Smooth muscle cell (in vitro differentiated cells): ENCODE measurements at regions not wholly inside any gene's neighbourhood (a gene's known extent, or its start where the extent isn't known, plus 50 kb on each side); places are given as distances from the start of the nearest gene placed in this dataset.
A peak's percentile ranks its signal among the peaks of the same experiment; 100 is the strongest.

ENCODE experiments used
- DNase-seq: peaks from one replicate; lab custom pipeline; 2025; ENCODE audit not compliant: unreplicated experiment; lab: John Stamatoyannopoulos, UW
- H2AFZ ChIP-seq: fragments of 200-600 bp; sonication (generic); 2 replicates; pipeline ENCODE4 v1.6.0; 2016; ENCODE audit warnings: antibody characterized with exemption, low read depth, mild to moderate bottlenecking
- H3F3A ChIP-seq: fragments of 200-600 bp; sonication (generic); 2 replicates; pipeline ENCODE4 v1.6.0; 2017; ENCODE audit warnings: antibody characterized with exemption, low read depth
- H3K27ac ChIP-seq: fragments of 200-600 bp; sonication (generic); 2 replicates; pipeline ENCODE4 v1.5.1; 2016; ENCODE audit warnings: low read depth, mild to moderate bottlenecking
- H3K27me3 ChIP-seq: fragments of 200-600 bp; sonication (generic); 2 replicates; pipeline ENCODE4 v1.6.1; 2016; ENCODE audit warnings: low read depth, mild to moderate bottlenecking
- H3K36me3 ChIP-seq: fragments of 200-600 bp; sonication (generic); 2 replicates; pipeline ENCODE4 v1.5.1; 2016; ENCODE audit warnings: low read depth
- H3K4me1 ChIP-seq: fragments of 200-600 bp; sonication (generic); 2 replicates; pipeline ENCODE4 v1.5.1; 2016; ENCODE audit warnings: low read depth
- H3K4me2 ChIP-seq: fragments of 200-600 bp; sonication (generic); 2 replicates; pipeline ENCODE4 v1.6.0; 2016; ENCODE audit warnings: mild to moderate bottlenecking
- H3K4me3 ChIP-seq: fragments of 200-600 bp; sonication (generic); 2 replicates; pipeline ENCODE4 v1.5.1; 2016; ENCODE audit warnings: mild to moderate bottlenecking
- H3K79me2 ChIP-seq: fragments of 200-600 bp; sonication (generic); 2 replicates; pipeline ENCODE4 v1.6.0; 2016; ENCODE audit warnings: low read depth, mild to moderate bottlenecking
- H3K9ac ChIP-seq: fragments of 200-600 bp; sonication (generic); 2 replicates; pipeline ENCODE4 v1.6.0; 2016; ENCODE audit warnings: low read depth
- H3K9me3 ChIP-seq: fragments of 200-600 bp; sonication (generic); replicated peaks from 2 replicates; pipeline ENCODE4 v1.5.1; 2016; ENCODE audit warnings: low read depth
- H4K20me1 ChIP-seq: fragments of 200-600 bp; sonication (generic); 2 replicates; pipeline ENCODE4 v1.6.0; 2016; ENCODE audit warnings: low read depth
- WGBS: methylation state at CpG from one replicate; pipeline ENCODE4 v1.1.7; 2016; ENCODE audit warnings: low lambda C conversion rate; 5-methylcytosine and 5-hydroxymethylcytosine counted together
- TF ChIP-seq, protein P1 (sequence below): fragments of 200-600 bp; sonication (generic); IDR thresholded peaks from 2 replicates; pipeline ENCODE4 v1.5.1; 2017; ENCODE audit warnings: borderline replicate concordance, mild to moderate bottlenecking, antibody characterized with exemption; ENCODE audit not compliant: insufficient read depth, poor library complexity, severe bottlenecking

- Histone ChIP-seq H3K9ac (no peak overlapping the region), H2AFZ (peak overlapping the region; percentile 26), H3K27me3 (no peaks in the 10 kb centered on the region), H4K20me1 (no peaks in the 10 kb centered on the region), H3F3A (no peaks in the 10 kb centered on the region), H3K4me3 (no peak overlapping the region), H3K4me2 (no peak overlapping the region), H3K4me1 (no peaks in the 10 kb centered on the region), H3K36me3 (no peaks in the 10 kb centered on the region), H3K9me3 (no peaks in the 10 kb centered on the region), H3K27ac (no peak overlapping the region), H3K79me2 (no peaks in the 10 kb centered on the region)
- WGBS, result 57% methylated on average over 2 of the region's 2 CpGs
- DNase-seq, result no peak
- TF ChIP-seq, protein P1, sequence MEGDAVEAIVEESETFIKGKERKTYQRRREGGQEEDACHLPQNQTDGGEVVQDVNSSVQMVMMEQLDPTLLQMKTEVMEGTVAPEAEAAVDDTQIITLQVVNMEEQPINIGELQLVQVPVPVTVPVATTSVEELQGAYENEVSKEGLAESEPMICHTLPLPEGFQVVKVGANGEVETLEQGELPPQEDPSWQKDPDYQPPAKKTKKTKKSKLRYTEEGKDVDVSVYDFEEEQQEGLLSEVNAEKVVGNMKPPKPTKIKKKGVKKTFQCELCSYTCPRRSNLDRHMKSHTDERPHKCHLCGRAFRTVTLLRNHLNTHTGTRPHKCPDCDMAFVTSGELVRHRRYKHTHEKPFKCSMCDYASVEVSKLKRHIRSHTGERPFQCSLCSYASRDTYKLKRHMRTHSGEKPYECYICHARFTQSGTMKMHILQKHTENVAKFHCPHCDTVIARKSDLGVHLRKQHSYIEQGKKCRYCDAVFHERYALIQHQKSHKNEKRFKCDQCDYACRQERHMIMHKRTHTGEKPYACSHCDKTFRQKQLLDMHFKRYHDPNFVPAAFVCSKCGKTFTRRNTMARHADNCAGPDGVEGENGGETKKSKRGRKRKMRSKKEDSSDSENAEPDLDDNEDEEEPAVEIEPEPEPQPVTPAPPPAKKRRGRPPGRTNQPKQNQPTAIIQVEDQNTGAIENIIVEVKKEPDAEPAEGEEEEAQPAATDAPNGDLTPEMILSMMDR, result no peak
These were observed 156.4 kb upstream of the COL21A1 start for GRCh38 chr6:56403745-56404144.

- H3K4me2 ChIP-seq, result no peak overlapping the region
- H2AFZ ChIP-seq, result no peak overlapping the region
- H3F3A ChIP-seq, result no peaks in the 10 kb centered on the region
- H3K4me3 ChIP-seq, result no peak overlapping the region
- H3K79me2 ChIP-seq, result no peaks in the 10 kb centered on the region
- TF ChIP-seq, protein P1, result no peak
- no peak overlapping the region for H3K9ac ChIP-seq
- H3K9me3 ChIP-seq, result no peaks in the 10 kb centered on the region
- H3K36me3 ChIP-seq, result no peaks in the 10 kb centered on the region
- DNase-seq, result no peak
- H3K4me1 ChIP-seq, result no peaks in the 10 kb centered on the region
- H3K27me3 ChIP-seq, result no peaks in the 10 kb centered on the region
- no peak overlapping the region for H3K27ac ChIP-seq
- WGBS, result 100% methylated on average over 1 of the region's 1 CpG
- H4K20me1 ChIP-seq, result no peaks in the 10 kb centered on the region
These were observed 154.2 kb upstream of the COL21A1 start for GRCh38 chr6:56401477-56402070.

DNA sequence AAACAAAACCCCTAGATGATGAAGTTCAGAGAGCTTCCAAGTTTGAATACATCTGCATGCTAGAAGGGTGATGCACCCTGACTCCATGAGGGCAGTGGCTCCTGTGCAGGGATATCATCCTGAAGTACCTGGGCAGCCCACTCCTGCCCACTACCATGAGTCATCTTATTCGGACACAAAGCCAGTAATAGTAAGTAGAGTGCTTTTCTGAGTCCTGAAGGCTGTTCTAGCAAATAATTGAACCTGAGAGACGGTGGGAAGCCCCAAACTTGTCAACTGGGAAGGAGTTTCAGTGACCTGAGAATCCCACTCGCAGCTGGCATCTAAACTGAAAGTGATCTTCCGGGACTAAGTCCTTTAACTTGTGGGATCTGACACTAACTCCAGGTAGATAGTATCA lies 152.9 kb upstream of the COL21A1 start:
- H3K27me3 ChIP-seq, result no peaks in the 10 kb centered on the region
- 57% methylated on average over 4 of the region's 4 CpGs for WGBS
- H3K4me2 ChIP-seq, result peak overlapping the region; percentile 21
- H3K4me1 ChIP-seq, result no peaks in the 10 kb centered on the region
- DNase-seq, result no peak
- H3K36me3 ChIP-seq, result no peaks in the 10 kb centered on the region
- TF ChIP-seq, protein P1, result no peak
- H2AFZ ChIP-seq, result no peak overlapping the region
- H3F3A ChIP-seq, result no peaks in the 10 kb centered on the region
- H3K9me3 ChIP-seq, result no peaks in the 10 kb centered on the region
- H3K4me3 ChIP-seq, result no peak overlapping the region
- no peaks in the 10 kb centered on the region for H3K79me2 ChIP-seq
- no peak overlapping the region for H3K9ac ChIP-seq
- peak overlapping the region; percentile 50 for H3K27ac ChIP-seq
- no peaks in the 10 kb centered on the region for H4K20me1 ChIP-seq

DNA sequence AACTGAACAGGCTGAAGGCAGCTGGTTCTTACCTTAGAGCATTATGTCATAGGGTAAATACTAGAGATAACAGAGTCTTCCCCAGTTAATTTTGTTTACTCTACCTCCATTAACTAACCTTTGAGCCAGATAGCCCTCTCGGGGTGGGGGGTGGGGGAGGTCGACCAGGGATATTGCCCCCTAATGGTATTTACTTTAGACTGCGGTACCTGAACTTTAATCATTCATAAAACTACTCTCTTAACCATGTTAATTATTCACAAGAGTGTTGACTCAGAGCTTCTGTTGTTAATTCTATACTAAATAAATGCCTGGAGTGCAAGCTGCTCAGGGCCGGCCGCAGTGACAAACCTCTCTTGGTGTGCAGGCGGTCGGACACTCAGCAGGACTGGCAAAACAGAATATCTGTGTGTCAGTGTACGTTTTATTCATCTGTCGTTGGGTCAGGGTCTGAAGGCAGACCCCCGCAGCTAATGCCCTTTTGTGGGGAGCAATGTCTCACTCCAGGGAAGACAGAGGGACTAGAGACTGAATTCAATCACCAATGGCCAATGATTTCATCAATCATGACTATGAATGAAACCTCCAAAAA lies 152.4 kb upstream of the COL21A1 start:
- no peak overlapping the region for H3K9ac ChIP-seq
- no peaks in the 10 kb centered on the region for H3K79me2 ChIP-seq
- H3K4me2 ChIP-seq, result peak overlapping the region; percentile 21
- H3K36me3 ChIP-seq, result no peaks in the 10 kb centered on the region
- H3K4me3 ChIP-seq, result no peak overlapping the region
- H3K9me3 ChIP-seq, result no peaks in the 10 kb centered on the region
- TF ChIP-seq, protein P1, result no peak
- peak overlapping the region; percentile 50 for H3K27ac ChIP-seq
- no peaks in the 10 kb centered on the region for H3K27me3 ChIP-seq
- DNase-seq, result no peak
- no peaks in the 10 kb centered on the region for H4K20me1 ChIP-seq
- WGBS, result 45% methylated on average over 10 of the region's 10 CpGs
- H2AFZ ChIP-seq, result no peak overlapping the region
- no peaks in the 10 kb centered on the region for H3K4me1 ChIP-seq
- H3F3A ChIP-seq, result no peaks in the 10 kb centered on the region
